ENCODE measurements at regions not wholly inside any gene's neighbourhood (a gene's known extent, or its start where the extent isn't known, plus 50 kb on each side); places are given as distances from the start of the nearest gene placed in this dataset.

DNA sequence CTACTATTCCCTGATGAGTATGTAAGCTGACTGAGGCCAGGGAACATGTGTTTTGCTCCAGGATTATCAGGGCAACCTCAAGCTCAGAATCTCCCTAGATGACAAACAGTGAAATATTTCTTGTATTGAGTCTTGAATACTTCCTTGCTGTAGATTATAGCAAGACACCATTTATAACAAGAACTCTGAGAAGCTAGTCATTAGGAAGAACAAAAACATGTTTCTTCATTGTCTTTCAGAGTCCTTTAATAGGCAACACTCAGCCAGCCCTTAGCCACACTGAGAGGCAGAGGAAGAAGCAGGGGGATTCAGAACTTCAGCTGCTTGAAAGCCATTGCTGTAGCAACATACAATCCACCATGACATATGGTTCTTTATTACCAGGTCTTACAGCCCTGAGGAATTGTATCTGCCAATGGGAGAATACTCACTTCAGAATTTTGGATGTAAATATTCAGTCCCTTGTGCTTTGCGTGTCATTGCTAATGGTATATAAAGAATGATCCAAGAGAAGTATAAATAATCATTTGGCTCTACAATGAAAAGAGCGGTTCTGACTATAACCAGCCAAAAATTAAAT lies 117.5 kb upstream of the NCKAP5 start:
- POLR2A ChIA-PET: no interaction called here
- H3K27ac ChIP-seq (ENCODE audit: low read depth, low read length): no peak overlapping the region
- H2AFZ ChIP-seq (ENCODE audit: low read depth, low read length, poor library complexity, severe bottlenecking): no peak overlapping the region
- no peaks in the 10 kb centered on the region for H3K79me2 ChIP-seq (ENCODE audit: insufficient read depth, low read length)
- no peak for DNase-seq (ENCODE audit: low read depth, low spot score)
- no peaks in the 10 kb centered on the region for H3K27me3 ChIP-seq (ENCODE audit: insufficient read depth, low read length)
- BruUV-seq (replicated peaks): no TSS peak
- no peak for ATAC-seq
- TF ChIP-seq TCF7L2 (IDR thresholded peaks at IDR 0.05; ENCODE audit: borderline replicate concordance, extremely low read depth, insufficient read depth, insufficient read length) (no peak), YY1 (IDR thresholded peaks at IDR 0.05; ENCODE audit: extremely low read depth, insufficient replicate concordance, low read depth, low read length) (no peak), EZH2phosphoT487 (IDR thresholded peaks at IDR 0.05; ENCODE audit: borderline replicate concordance) (no peak), EZH2 (IDR thresholded peaks at IDR 0.05) (no peak), CBX3 (IDR thresholded peaks at IDR 0.05; ENCODE audit: low read depth) (no peak), SRF (IDR thresholded peaks at IDR 0.05; ENCODE audit: low read depth) (no peak), ZBTB33 (IDR thresholded peaks at IDR 0.05; ENCODE audit: extremely low read depth, insufficient replicate concordance, low read length) (no peak), EGR1 (IDR thresholded peaks at IDR 0.05; ENCODE audit: low read depth) (no peak)
- TF ChIP-seq, protein P1, sequence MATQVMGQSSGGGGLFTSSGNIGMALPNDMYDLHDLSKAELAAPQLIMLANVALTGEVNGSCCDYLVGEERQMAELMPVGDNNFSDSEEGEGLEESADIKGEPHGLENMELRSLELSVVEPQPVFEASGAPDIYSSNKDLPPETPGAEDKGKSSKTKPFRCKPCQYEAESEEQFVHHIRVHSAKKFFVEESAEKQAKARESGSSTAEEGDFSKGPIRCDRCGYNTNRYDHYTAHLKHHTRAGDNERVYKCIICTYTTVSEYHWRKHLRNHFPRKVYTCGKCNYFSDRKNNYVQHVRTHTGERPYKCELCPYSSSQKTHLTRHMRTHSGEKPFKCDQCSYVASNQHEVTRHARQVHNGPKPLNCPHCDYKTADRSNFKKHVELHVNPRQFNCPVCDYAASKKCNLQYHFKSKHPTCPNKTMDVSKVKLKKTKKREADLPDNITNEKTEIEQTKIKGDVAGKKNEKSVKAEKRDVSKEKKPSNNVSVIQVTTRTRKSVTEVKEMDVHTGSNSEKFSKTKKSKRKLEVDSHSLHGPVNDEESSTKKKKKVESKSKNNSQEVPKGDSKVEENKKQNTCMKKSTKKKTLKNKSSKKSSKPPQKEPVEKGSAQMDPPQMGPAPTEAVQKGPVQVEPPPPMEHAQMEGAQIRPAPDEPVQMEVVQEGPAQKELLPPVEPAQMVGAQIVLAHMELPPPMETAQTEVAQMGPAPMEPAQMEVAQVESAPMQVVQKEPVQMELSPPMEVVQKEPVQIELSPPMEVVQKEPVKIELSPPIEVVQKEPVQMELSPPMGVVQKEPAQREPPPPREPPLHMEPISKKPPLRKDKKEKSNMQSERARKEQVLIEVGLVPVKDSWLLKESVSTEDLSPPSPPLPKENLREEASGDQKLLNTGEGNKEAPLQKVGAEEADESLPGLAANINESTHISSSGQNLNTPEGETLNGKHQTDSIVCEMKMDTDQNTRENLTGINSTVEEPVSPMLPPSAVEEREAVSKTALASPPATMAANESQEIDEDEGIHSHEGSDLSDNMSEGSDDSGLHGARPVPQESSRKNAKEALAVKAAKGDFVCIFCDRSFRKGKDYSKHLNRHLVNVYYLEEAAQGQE (IDR thresholded peaks at IDR 0.05; ENCODE audit: low read depth): no peak
- no peaks in the 10 kb centered on the region for H3K36me3 ChIP-seq (ENCODE audit: control insufficient read depth in 1 of 2, insufficient read depth in 2 of 2, low read length in 2 of 2)
- H3K4me3 ChIP-seq (replicated peaks in 1 of 2; ENCODE audit: low read depth in 1 of 2, low read length in 2 of 2): no peak overlapping the region
- intact Hi-C loops (cut with micrococcal nuclease): no loop called here
- RAD21 ChIA-PET (ENCODE audit: low non-redundant PET in 1 of 2, low total read pairs in 2 of 2, uncharacterized antibody in 2 of 2, unreplicated experiment in 2 of 2): no interaction called here
- H3K4me2 ChIP-seq (ENCODE audit: low read length): no peak overlapping the region
- no peak overlapping the region for H3K9ac ChIP-seq (ENCODE audit: low read length)
- no peaks in the 10 kb centered on the region for H3K4me1 ChIP-seq (ENCODE audit: control insufficient read depth in 1 of 2, insufficient read depth in 2 of 2, low read length in 2 of 2)
- CTCF ChIA-PET: no interaction called here
- H3K9me3 ChIP-seq (ENCODE audit: control insufficient read depth in 1 of 2, insufficient read depth in 1 of 2, low read depth in 1 of 2, low read length in 2 of 2): no peaks in the 10 kb centered on the region
- H3K9me2 ChIP-seq (ENCODE audit: insufficient read depth): no peaks in the 10 kb centered on the region
- no peaks in the 10 kb centered on the region for H4K20me1 ChIP-seq (ENCODE audit: insufficient read depth)
